BJ (cell line): ENCODE measurements at regions not wholly inside any gene's neighbourhood (a gene's known extent, or its start where the extent isn't known, plus 50 kb on each side); places are given as distances from the start of the nearest gene placed in this dataset.

Experiments used
- CTCF ChIA-PET: fragments of 350-600 bp; formaldehyde crosslinking; extraction: SDS; loops from one replicate; lab custom pipeline; 2021; ENCODE audit warnings: antibody characterized with exemption, inconsistent platforms; lab: Yijun Ruan, JAX
- POLR2A ChIA-PET: fragments of 300-600 bp; sonication (Branson Sonifier 250); formaldehyde crosslinking; extraction: SDS; loops from one replicate; lab custom pipeline; 2021; ENCODE audit warnings: antibody characterized with exemption; lab: Charles Lee
- DNase-seq: peaks from one replicate; pipeline ENCODE4 v3.0.0-alpha.2; 2011; ENCODE audit warnings: low read depth
- H3K27me3 ChIP-seq: 2 replicates; pipeline ENCODE4 v1.6.0; 2011; ENCODE audit warnings: low read length; ENCODE audit not compliant: control insufficient read depth, insufficient read depth
- H3K36me3 ChIP-seq: 2 replicates; pipeline ENCODE4 v1.5.1; 2011; ENCODE audit warnings: low read length; ENCODE audit not compliant: control insufficient read depth, insufficient read depth
- H3K4me3 ChIP-seq: 2 replicates; pipeline ENCODE4 v1.5.1; 2011; ENCODE audit warnings: low read depth, mild to moderate bottlenecking, control low read depth, low read length
- TF ChIP-seq, protein P1 (sequence below): IDR thresholded peaks from 2 replicates; pipeline ENCODE4 v1.5.1; 2011; ENCODE audit warnings: low read depth, mild to moderate bottlenecking, control low read depth, inconsistent platforms, low read length, moderate library complexity; ENCODE audit not compliant: insufficient read depth

DNA sequence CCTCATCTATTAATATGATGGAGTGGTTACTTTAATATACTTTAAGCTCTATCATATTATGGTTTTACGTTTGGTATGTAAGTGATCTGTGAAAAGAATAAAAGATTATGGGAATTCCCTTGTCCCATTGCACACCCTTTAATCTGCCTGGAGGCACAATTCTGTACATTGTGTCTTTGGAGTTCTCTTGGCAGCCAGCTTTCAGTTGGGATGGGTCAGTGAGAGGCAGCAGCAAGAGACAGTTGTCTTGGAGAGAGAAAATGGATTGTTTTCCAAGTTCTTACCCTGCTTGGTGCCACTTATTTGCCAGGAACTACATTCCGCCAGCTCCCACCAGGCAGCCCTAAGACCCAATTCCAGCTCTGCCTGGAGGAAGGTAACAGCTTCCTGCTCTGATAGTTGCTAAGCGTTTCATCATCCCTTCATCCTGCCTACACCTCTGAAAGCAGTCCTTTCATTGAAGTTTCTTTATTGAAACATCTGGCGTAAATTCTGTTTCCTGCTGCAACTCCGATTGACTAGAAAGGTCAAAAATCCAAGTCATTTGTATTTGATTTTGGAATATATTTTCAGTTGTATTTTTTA lies 365.2 kb downstream of the AKAIN1 start:
- no peak for DNase-seq
- Histone ChIP-seq H3K27me3 (no peaks in the 10 kb centered on the region), H3K4me3 (no peak overlapping the region), H3K36me3 (no peaks in the 10 kb centered on the region)
- ChIA-PET CTCF (no interaction called here), POLR2A (no interaction called here)
- TF ChIP-seq, protein P1, sequence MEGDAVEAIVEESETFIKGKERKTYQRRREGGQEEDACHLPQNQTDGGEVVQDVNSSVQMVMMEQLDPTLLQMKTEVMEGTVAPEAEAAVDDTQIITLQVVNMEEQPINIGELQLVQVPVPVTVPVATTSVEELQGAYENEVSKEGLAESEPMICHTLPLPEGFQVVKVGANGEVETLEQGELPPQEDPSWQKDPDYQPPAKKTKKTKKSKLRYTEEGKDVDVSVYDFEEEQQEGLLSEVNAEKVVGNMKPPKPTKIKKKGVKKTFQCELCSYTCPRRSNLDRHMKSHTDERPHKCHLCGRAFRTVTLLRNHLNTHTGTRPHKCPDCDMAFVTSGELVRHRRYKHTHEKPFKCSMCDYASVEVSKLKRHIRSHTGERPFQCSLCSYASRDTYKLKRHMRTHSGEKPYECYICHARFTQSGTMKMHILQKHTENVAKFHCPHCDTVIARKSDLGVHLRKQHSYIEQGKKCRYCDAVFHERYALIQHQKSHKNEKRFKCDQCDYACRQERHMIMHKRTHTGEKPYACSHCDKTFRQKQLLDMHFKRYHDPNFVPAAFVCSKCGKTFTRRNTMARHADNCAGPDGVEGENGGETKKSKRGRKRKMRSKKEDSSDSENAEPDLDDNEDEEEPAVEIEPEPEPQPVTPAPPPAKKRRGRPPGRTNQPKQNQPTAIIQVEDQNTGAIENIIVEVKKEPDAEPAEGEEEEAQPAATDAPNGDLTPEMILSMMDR: no peak

DNA sequence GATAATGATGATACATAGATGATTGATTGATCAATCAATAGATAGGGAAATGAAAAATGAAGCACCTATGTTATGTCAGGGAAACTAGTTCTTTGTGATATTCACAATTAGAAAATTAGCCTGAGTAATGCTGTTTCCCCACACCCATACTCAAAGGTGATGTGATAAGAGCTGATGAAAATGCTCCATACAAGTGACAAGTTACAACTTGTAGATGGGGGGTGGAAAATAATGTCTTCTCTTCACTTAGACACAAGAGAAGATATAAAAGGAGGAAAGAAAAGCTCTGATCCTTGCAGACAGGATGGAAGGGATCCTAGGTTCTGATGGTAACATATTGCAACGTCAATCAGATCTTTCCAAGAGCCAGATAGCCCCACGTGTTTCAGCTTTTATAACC lies 365.9 kb downstream of the AKAIN1 start:
- Histone ChIP-seq H3K27me3 (no peaks in the 10 kb centered on the region), H3K4me3 (no peak overlapping the region), H3K36me3 (no peaks in the 10 kb centered on the region)
- ChIA-PET CTCF (no interaction called here), POLR2A (no interaction called here)
- DNase-seq: no peak
- TF ChIP-seq, protein P1: no peak

DNA sequence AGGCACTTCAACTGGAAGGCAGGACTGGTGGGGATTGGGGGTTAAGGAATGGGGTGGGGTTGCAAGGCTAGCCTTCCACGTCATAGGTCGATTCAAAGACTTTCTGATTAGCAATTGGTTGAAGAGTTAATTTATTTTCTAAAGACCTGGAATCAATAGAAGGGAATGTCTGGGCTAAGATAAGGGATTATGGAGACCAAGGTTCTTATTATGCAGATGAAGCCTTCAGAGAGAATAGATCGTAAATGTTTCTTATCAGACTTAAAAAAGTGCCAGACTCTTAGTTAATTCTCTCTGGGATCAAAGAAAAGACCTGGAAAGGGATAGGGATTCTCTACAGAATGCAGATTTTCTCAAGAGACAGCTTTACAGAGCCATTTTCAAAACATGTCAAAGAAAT lies 368.0 kb upstream of the DLGAP1 start:
- no peak for DNase-seq
- TF ChIP-seq, protein P1: no peak
- ChIA-PET POLR2A (no interaction called here), CTCF (no interaction called here)
- Histone ChIP-seq H3K36me3 (no peaks in the 10 kb centered on the region), H3K4me3 (no peak overlapping the region), H3K27me3 (no peaks in the 10 kb centered on the region)

DNA sequence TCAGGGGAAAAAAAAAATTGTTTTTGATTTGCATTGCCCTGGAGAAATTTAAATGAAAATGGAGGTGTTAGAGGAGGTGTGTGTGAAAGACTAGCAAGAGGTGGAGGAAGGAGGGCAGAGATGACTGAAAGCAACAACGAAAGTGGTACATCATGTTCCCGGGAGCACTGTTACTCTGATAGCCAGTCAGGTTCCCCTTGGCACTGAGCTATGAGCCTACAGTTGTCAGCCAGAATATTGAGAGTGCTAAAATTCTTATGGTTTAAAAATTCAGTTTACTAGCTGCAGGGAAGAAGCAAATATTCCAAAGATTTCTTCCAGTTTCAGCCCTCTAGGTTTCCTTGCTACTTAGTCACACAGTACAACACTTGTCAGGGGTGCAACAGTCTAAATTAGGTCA lies 366.7 kb upstream of the DLGAP1 start:
- H3K36me3 ChIP-seq: no peaks in the 10 kb centered on the region

DNA sequence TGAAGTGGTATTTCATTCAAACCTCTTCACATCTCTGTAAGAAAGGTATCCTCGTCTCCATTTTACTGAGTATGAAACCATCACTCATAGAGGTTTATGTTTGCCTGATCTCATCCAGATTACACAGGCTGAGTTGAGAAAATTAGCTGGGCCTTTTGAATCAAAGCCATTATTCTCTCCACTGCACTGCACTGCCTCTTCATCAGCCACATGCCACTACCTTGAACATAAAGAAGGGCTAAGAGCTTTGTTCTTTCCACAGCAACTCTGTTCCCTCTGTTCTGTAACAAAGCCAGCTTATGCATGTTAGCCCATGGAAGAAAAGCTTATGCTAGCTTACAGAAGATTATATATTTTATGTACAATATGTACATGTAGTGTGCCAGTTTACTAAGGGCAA lies 362.6 kb upstream of the DLGAP1 start:
- H3K27me3 ChIP-seq: no peaks in the 10 kb centered on the region
- DNase-seq: no peak
- H3K4me3 ChIP-seq: no peak overlapping the region
- CTCF ChIA-PET: interaction anchor here (0.6 kb wide), 1 partner anchor 13 kb away, joined by 3 read pairs; no protein-coding TSS in a partner anchor
- H3K36me3 ChIP-seq: no peaks in the 10 kb centered on the region
- TF ChIP-seq, protein P1: no peak
- POLR2A ChIA-PET: no interaction called here

More for the DNA sequence above, 366.7 kb upstream of the DLGAP1 start:
- POLR2A ChIA-PET: no interaction called here
- DNase-seq: no peak
- H3K27me3 ChIP-seq: no peaks in the 10 kb centered on the region
- TF ChIP-seq, protein P1: no peak
- CTCF ChIA-PET: no interaction called here
- H3K4me3 ChIP-seq: no peak overlapping the region
